Mucosa of descending colon (tissue), 3 donors: ENCODE measurements at regions not wholly inside any gene's neighbourhood (a gene's known extent, or its start where the extent isn't known, plus 50 kb on each side); places are given as distances from the start of the nearest gene placed in this dataset.

Source experiments
- ATAC-seq: fragments of 200-7000 bp; cut with Tn5 transposase; one replicate; pipeline ENCODE4 v1.9.1; 2020; ENCODE audit warnings: mild to moderate bottlenecking, moderate library complexity
- DNase-seq, 3 donors: peaks; one replicate each; pipeline ENCODE4 v3.0.0-alpha.2; 2020
- H3K36me3 ChIP-seq: fragments of 200-600 bp; one replicate; pipeline ENCODE4 v1.8.0; 2021; ENCODE audit warnings: low read depth, mild to moderate bottlenecking
- H3K4me1 ChIP-seq: fragments of 200-600 bp; one replicate; pipeline ENCODE4 v1.8.0; 2021; ENCODE audit warnings: low read depth, mild to moderate bottlenecking
- H3K4me3 ChIP-seq: fragments of 200-600 bp; one replicate; pipeline ENCODE4 v1.8.0; 2021; ENCODE audit warnings: mild to moderate bottlenecking
- H3K9me3 ChIP-seq: fragments of 200-600 bp; one replicate; pipeline ENCODE4 v1.8.0; 2021; ENCODE audit warnings: mild to moderate bottlenecking
- CTCF ChIP-seq: fragments of 200-600 bp; IDR thresholded peaks from one replicate; pipeline ENCODE4 v1.8.0; 2022; ENCODE audit warnings: antibody characterized with exemption, mild to moderate bottlenecking
- intact Hi-C, 2 donors: fragments of 100-400 bp; cut with DNase I in 1 of 2; cut with micrococcal nuclease in 1 of 2; formaldehyde crosslinking; loops; one replicate each; pipeline versions ENCODE4 v1.11.0 to v1.11.1; 2022; cut with DNase I, micrococcal nuclease
- donor health status: DM: no; HTN: no; CAD: no; lungs with moderate emphysema.
- donor health status: DM: no; HTN: no; CAD: no.
- donor health status: DM: no; HTN: yes; CAD: no.

- DNase-seq (no peak), ATAC-seq (no peak)
- TF ChIP-seq CTCF: no peak
- intact Hi-C loops: no loop called here
- no peaks in the 10 kb centered on the region for H3K36me3 ChIP-seq
- no peaks in the 10 kb centered on the region for H3K9me3 ChIP-seq
- H3K4me3 ChIP-seq: no peak overlapping the region
- H3K4me1 ChIP-seq: no peaks in the 10 kb centered on the region
These were observed 109.7 kb upstream of the GADL1 start for GRCh38 chr3:31004025-31004678.

DNA sequence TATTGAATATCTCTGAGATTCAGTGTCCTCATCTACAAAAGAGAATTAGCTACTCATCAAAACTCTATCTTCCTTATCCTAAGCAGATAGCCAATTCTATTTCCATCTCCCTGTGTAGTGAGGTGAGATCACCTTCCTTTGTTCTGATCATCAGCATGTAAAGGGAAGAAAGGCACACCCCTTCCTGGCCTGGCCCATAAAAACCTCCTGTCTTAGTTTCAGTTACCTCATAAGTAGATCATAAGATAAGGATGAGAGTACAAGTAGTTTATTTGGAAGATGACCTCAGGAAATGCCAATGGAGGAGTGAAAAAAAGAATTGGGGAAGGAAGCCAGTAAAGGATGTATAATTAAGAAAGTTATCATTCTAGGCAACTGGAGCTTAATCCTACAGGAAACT, 114.5 kb upstream of the GADL1 start:
- Histone ChIP-seq H3K9me3 (no peaks in the 10 kb centered on the region), H3K4me1 (no peaks in the 10 kb centered on the region), H3K36me3 (no peaks in the 10 kb centered on the region), H3K4me3 (no peak overlapping the region)
- DNase-seq (no peak), ATAC-seq (no peak)
- intact Hi-C loops: no loop called here
- TF ChIP-seq CTCF: no peak

DNA sequence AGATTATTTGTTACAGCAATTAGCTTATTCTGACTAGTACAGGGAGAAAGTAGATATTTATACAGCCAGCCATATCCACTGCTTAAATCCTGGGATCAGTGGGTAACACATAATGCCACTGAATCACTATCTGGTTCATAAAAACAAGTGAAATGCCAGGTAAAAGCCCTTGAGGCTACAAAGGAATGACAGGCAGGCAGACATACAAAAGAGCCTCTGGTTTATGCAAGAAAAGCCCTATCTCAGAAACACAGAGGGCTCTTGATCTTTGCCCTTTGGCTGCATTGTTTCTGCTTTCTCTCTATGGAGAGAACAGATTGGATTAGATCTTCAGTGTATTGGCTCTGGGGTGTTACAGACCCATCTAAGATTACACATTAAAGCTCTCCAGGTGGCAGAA, 115.4 kb upstream of the GADL1 start:
- DNase-seq (no peak), ATAC-seq (no peak)
- H3K4me3 ChIP-seq: no peak overlapping the region
- no peaks in the 10 kb centered on the region for H3K36me3 ChIP-seq
- TF ChIP-seq CTCF: no peak
- intact Hi-C loops: no loop called here
- no peaks in the 10 kb centered on the region for H3K4me1 ChIP-seq
- no peaks in the 10 kb centered on the region for H3K9me3 ChIP-seq

DNA sequence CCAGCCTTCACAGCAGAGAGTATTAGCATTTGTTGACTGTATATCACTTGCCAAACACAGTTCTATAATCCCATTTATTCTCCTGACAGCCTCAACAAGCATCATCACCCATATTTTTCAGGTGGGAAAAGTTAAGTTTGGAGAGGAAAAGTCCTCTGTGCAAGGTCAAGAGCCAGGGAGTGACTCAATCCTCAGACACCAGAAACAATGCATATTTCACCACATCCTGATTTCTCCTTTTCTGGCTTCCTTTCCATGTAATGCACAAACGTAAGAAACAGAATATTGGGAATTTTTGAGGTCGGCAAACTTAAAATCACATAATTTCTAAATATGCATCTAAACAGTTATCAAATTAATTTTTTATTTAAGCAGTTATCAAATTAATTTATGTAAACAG, 116.0 kb upstream of the GADL1 start:
- ATAC-seq (no peak), DNase-seq (no peak)
- H3K36me3 ChIP-seq: no peaks in the 10 kb centered on the region
- intact Hi-C loops: no loop called here
- no peak overlapping the region for H3K4me3 ChIP-seq
- H3K9me3 ChIP-seq: no peaks in the 10 kb centered on the region
- TF ChIP-seq CTCF: no peak
- no peaks in the 10 kb centered on the region for H3K4me1 ChIP-seq

DNA sequence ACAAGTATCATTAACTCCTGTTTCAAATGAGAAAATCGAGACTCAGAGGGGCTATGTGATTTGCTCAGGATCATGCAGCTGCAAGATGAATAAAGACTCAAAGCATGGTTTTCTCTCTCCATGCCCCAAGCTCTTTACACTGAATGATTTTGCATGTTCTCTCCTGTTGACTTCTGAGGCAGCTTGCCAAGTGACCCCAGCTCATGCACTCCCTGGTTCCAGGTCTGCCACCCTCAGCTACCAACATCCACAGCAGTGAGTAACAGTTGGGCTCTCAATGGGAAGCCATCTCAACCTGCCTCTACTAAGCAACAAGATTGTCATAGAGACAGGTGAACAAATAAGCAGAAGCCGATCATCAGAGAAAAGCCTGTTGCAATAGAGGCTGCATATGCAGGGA, 116.9 kb upstream of the GADL1 start:
- TF ChIP-seq CTCF: no peak
- intact Hi-C loops: no loop called here
- DNase-seq: no peak
- H3K9me3 ChIP-seq: no peaks in the 10 kb centered on the region
- H3K36me3 ChIP-seq: no peaks in the 10 kb centered on the region
- no peaks in the 10 kb centered on the region for H3K4me1 ChIP-seq
- H3K4me3 ChIP-seq: no peak overlapping the region
- no peak for ATAC-seq

- Histone ChIP-seq H3K4me1 (no peaks in the 10 kb centered on the region), H3K36me3 (no peaks in the 10 kb centered on the region), H3K9me3 (no peaks in the 10 kb centered on the region), H3K4me3 (no peak overlapping the region)
- no peak for DNase-seq
- no peak for TF ChIP-seq CTCF
- intact Hi-C loops: no loop called here
- no peak for ATAC-seq
These were observed 118.6 kb upstream of the GADL1 start for GRCh38 chr3:31013090-31013489.
